ENCODE measurements at regions not wholly inside any gene's neighbourhood (a gene's known extent, or its start where the extent isn't known, plus 50 kb on each side); places are given as distances from the start of the nearest gene placed in this dataset.

DNA sequence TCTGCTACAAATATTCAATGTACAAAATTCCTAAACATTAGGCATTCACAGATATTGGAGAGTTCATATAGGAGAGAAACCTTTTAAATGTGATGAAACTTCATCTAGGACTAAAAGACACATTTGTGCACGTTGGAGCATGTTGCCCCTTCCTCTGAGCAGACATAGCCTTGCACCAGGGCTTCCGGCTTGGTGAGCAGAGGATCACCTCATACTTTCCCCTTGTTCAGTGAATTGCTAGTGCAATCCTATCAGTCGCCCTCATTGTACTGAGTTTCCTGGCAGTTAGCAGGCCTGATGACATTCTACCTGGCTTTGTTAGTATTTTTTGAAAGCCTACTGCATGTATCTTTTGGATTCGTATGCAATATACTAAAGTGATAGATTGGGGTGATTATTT, 466.2 kb downstream of the SPRY1 start:
- DNase-seq (ENCODE audit: low spot score): no peak
- no peaks in the 10 kb centered on the region for H3K27me3 Mint-ChIP-seq (ENCODE audit: low read depth)
- H3K4me3 Mint-ChIP-seq: no peak overlapping the region
- H3K27ac Mint-ChIP-seq: no peak overlapping the region
- TF ChIP-seq CBFB (CRISPR knock-in tag; IDR thresholded peaks at IDR 0.05; ENCODE audit: low read depth) (no peak), GRHL2 (CRISPR knock-in tag; IDR thresholded peaks at IDR 0.05; ENCODE audit: insufficient replicate concordance, severe bottlenecking) (no peak), SMAD3 (CRISPR knock-in tag; IDR thresholded peaks at IDR 0.05; ENCODE audit: borderline replicate concordance) (no peak), ZNF232 (CRISPR knock-in tag; IDR thresholded peaks at IDR 0.05) (no peak), ZNF423 (CRISPR knock-in tag; IDR thresholded peaks at IDR 0.05) (no peak)
- TF ChIP-seq, protein P1, sequence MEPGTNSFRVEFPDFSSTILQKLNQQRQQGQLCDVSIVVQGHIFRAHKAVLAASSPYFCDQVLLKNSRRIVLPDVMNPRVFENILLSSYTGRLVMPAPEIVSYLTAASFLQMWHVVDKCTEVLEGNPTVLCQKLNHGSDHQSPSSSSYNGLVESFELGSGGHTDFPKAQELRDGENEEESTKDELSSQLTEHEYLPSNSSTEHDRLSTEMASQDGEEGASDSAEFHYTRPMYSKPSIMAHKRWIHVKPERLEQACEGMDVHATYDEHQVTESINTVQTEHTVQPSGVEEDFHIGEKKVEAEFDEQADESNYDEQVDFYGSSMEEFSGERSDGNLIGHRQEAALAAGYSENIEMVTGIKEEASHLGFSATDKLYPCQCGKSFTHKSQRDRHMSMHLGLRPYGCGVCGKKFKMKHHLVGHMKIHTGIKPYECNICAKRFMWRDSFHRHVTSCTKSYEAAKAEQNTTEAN (CRISPR knock-in tag; IDR thresholded peaks at IDR 0.05): no peak
- TF ChIP-seq, protein P2, sequence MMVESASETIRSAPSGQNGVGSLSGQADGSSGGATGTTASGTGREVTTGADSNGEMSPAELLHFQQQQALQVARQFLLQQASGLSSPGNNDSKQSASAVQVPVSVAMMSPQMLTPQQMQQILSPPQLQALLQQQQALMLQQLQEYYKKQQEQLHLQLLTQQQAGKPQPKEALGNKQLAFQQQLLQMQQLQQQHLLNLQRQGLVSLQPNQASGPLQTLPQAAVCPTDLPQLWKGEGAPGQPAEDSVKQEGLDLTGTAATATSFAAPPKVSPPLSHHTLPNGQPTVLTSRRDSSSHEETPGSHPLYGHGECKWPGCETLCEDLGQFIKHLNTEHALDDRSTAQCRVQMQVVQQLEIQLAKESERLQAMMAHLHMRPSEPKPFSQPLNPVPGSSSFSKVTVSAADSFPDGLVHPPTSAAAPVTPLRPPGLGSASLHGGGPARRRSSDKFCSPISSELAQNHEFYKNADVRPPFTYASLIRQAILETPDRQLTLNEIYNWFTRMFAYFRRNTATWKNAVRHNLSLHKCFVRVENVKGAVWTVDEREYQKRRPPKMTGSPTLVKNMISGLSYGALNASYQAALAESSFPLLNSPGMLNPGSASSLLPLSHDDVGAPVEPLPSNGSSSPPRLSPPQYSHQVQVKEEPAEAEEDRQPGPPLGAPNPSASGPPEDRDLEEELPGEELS (CRISPR knock-in tag; IDR thresholded peaks at IDR 0.05): no peak
- TF ChIP-seq, protein P3, sequence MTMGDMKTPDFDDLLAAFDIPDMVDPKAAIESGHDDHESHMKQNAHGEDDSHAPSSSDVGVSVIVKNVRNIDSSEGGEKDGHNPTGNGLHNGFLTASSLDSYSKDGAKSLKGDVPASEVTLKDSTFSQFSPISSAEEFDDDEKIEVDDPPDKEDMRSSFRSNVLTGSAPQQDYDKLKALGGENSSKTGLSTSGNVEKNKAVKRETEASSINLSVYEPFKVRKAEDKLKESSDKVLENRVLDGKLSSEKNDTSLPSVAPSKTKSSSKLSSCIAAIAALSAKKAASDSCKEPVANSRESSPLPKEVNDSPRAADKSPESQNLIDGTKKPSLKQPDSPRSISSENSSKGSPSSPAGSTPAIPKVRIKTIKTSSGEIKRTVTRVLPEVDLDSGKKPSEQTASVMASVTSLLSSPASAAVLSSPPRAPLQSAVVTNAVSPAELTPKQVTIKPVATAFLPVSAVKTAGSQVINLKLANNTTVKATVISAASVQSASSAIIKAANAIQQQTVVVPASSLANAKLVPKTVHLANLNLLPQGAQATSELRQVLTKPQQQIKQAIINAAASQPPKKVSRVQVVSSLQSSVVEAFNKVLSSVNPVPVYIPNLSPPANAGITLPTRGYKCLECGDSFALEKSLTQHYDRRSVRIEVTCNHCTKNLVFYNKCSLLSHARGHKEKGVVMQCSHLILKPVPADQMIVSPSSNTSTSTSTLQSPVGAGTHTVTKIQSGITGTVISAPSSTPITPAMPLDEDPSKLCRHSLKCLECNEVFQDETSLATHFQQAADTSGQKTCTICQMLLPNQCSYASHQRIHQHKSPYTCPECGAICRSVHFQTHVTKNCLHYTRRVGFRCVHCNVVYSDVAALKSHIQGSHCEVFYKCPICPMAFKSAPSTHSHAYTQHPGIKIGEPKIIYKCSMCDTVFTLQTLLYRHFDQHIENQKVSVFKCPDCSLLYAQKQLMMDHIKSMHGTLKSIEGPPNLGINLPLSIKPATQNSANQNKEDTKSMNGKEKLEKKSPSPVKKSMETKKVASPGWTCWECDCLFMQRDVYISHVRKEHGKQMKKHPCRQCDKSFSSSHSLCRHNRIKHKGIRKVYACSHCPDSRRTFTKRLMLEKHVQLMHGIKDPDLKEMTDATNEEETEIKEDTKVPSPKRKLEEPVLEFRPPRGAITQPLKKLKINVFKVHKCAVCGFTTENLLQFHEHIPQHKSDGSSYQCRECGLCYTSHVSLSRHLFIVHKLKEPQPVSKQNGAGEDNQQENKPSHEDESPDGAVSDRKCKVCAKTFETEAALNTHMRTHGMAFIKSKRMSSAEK (CRISPR knock-in tag; IDR thresholded peaks at IDR 0.05; ENCODE audit: borderline replicate concordance): no peak
- POLR2A ChIA-PET: no interaction called here
- H3K4me1 Mint-ChIP-seq: peaks cover 7% of the 10 kb centered on the region
- H3K36me3 Mint-ChIP-seq: no peaks in the 10 kb centered on the region
- peaks cover 8% of the 10 kb centered on the region for H3K9me3 Mint-ChIP-seq
- ATAC-seq: no peak
- CTCF ChIA-PET: no interaction called here

DNA sequence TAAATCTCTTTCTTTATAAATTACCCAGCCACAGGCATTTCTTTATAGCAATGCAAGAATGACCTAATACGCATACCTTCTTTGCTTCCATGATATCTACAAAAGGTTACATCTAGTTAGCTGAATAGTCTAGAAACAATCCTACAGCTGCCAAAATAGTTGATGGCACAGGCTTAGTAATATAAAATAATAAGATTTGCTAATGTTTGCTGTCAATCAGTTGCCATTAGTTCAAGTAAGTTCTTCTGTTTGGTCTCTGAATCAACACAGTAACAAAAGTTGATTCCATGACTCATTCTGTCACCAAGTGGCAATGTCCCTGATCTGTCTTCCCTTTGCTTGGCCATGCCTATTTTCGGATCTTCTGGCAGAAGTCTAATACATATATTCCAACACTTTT, 470.2 kb downstream of the SPRY1 start:
- ATAC-seq (no peak), DNase-seq (ENCODE audit: low spot score) (no peak)
- TF ChIP-seq, protein P4, sequence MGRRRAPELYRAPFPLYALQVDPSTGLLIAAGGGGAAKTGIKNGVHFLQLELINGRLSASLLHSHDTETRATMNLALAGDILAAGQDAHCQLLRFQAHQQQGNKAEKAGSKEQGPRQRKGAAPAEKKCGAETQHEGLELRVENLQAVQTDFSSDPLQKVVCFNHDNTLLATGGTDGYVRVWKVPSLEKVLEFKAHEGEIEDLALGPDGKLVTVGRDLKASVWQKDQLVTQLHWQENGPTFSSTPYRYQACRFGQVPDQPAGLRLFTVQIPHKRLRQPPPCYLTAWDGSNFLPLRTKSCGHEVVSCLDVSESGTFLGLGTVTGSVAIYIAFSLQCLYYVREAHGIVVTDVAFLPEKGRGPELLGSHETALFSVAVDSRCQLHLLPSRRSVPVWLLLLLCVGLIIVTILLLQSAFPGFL (CRISPR knock-in tag; IDR thresholded peaks at IDR 0.05; ENCODE audit: borderline replicate concordance): no peak
- TF ChIP-seq SOX15 (CRISPR knock-in tag; IDR thresholded peaks at IDR 0.05): no peak
- TF ChIP-seq, protein P5, sequence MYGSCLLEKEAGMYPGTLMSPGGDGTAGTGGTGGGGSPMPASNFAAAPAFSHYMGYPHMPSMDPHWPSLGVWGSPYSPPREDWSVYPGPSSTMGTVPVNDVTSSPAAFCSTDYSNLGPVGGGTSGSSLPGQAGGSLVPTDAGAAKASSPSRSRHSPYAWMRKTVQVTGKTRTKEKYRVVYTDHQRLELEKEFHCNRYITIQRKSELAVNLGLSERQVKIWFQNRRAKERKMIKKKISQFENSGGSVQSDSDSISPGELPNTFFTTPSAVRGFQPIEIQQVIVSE (CRISPR knock-in tag; IDR thresholded peaks at IDR 0.05; ENCODE audit: borderline replicate concordance): no peak
- no peak for TF ChIP-seq KAT7 (CRISPR knock-in tag; IDR thresholded peaks at IDR 0.05; ENCODE audit: borderline replicate concordance)
- TF ChIP-seq RELA (CRISPR knock-in tag; IDR thresholded peaks at IDR 0.05; ENCODE audit: borderline replicate concordance): no peak
- TF ChIP-seq, protein P6, sequence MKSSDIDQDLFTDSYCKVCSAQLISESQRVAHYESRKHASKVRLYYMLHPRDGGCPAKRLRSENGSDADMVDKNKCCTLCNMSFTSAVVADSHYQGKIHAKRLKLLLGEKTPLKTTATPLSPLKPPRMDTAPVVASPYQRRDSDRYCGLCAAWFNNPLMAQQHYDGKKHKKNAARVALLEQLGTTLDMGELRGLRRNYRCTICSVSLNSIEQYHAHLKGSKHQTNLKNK (CRISPR knock-in tag; IDR thresholded peaks at IDR 0.05): no peak
- POLR2A ChIA-PET: no interaction called here
- Mint-ChIP-seq H3K9me3 (peaks cover 12% of the 10 kb centered on the region), H3K4me1 (peaks cover 11% of the 10 kb centered on the region), H3K27ac (no peak overlapping the region), H3K4me3 (no peak overlapping the region), H3K36me3 (peaks cover 4% of the 10 kb centered on the region; the same call in 1 of the 2 replicates), H3K27me3 (ENCODE audit: low read depth) (no peaks in the 10 kb centered on the region)
- CTCF ChIA-PET: no interaction called here

Data from WTC11 (cell line).